ENCODE measurements at regions not wholly inside any gene's neighbourhood (a gene's known extent, or its start where the extent isn't known, plus 50 kb on each side); places are given as distances from the start of the nearest gene placed in this dataset.

DNA sequence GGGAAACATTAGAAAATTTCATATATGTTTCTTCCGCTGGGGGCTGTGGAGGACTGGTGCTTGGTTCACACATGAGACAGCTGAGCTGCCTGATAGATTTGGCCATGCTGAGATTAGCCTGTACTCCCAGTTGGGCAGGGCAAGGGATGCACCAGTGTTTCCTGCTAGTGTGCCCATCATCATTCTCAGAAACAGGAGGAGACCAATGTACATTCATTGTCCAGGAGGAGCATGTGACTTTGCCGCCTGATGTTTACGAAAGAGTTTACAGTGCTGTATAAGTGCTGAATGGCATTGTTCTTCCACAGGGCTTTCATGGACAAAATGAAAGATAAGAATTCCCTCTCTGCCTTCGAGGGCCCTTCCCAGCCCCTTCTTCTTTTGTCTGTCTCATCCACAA, 311.1 kb upstream of the THBS1 start (continued):
- TF ChIP-seq, protein P1, sequence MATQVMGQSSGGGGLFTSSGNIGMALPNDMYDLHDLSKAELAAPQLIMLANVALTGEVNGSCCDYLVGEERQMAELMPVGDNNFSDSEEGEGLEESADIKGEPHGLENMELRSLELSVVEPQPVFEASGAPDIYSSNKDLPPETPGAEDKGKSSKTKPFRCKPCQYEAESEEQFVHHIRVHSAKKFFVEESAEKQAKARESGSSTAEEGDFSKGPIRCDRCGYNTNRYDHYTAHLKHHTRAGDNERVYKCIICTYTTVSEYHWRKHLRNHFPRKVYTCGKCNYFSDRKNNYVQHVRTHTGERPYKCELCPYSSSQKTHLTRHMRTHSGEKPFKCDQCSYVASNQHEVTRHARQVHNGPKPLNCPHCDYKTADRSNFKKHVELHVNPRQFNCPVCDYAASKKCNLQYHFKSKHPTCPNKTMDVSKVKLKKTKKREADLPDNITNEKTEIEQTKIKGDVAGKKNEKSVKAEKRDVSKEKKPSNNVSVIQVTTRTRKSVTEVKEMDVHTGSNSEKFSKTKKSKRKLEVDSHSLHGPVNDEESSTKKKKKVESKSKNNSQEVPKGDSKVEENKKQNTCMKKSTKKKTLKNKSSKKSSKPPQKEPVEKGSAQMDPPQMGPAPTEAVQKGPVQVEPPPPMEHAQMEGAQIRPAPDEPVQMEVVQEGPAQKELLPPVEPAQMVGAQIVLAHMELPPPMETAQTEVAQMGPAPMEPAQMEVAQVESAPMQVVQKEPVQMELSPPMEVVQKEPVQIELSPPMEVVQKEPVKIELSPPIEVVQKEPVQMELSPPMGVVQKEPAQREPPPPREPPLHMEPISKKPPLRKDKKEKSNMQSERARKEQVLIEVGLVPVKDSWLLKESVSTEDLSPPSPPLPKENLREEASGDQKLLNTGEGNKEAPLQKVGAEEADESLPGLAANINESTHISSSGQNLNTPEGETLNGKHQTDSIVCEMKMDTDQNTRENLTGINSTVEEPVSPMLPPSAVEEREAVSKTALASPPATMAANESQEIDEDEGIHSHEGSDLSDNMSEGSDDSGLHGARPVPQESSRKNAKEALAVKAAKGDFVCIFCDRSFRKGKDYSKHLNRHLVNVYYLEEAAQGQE (IDR thresholded peaks at IDR 0.05; ENCODE audit: borderline replicate concordance in 1 of 2, low read depth in 1 of 2, low read length in 2 of 2): no peak
- peak; percentile 75 for TF ChIP-seq SOX13 (IDR thresholded peaks at IDR 0.05)
- peak in 1 of 2 experiments; percentile 93; a peak in 2 of 4 replicates for TF ChIP-seq SOX13 (CRISPR knock-in tag; conservative IDR thresholded peaks at IDR 0.05 in 1 of 2, IDR thresholded peaks at IDR 0.05 in 1 of 2)
- no peak for TF ChIP-seq ZNF235 (CRISPR knock-in tag; IDR thresholded peaks at IDR 0.05; ENCODE audit: borderline replicate concordance)
- TF ChIP-seq XBP1 (CRISPR knock-in tag; IDR thresholded peaks at IDR 0.05): no peak
- TF ChIP-seq THAP11 (CRISPR knock-in tag; IDR thresholded peaks at IDR 0.05): 0 out of 2 replicates have a peak, but pooled peaks have one; percentile 11
- peak; percentile 31; the same call in 1 of the 2 replicates for TF ChIP-seq SALL1 (CRISPR knock-in tag; IDR thresholded peaks at IDR 0.05)
- 0 out of 2 replicates have a peak, but pooled peaks have one; percentile 18 for TF ChIP-seq GATAD2A (CRISPR knock-in tag; IDR thresholded peaks at IDR 0.05)
- TF ChIP-seq ZMAT3 (CRISPR knock-in tag; conservative IDR thresholded peaks at IDR 0.05): no peak
- TF ChIP-seq, protein P2, sequence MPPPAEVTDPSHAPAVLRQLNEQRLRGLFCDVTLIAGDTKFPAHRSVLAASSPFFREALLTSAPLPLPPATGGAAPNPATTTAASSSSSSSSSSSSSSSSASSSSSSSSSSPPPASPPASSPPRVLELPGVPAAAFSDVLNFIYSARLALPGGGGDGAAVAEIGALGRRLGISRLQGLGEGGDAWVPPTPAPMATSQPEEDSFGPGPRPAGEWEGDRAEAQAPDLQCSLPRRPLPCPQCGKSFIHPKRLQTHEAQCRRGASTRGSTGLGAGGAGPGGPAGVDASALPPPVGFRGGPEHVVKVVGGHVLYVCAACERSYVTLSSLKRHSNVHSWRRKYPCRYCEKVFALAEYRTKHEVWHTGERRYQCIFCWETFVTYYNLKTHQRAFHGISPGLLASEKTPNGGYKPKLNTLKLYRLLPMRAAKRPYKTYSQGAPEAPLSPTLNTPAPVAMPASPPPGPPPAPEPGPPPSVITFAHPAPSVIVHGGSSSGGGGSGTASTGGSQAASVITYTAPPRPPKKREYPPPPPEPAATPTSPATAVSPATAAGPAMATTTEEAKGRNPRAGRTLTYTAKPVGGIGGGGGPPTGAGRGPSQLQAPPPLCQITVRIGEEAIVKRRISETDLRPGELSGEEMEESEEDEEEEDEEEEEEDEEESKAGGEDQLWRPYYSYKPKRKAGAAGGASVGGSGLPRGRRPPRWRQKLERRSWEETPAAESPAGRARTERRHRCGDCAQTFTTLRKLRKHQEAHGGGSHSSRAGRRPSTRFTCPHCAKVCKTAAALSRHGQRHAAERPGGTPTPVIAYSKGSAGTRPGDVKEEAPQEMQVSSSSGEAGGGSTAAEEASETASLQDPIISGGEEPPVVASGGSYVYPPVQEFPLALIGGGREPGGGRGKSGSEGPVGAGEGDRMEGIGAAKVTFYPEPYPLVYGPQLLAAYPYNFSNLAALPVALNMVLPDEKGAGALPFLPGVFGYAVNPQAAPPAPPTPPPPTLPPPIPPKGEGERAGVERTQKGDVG (CRISPR knock-in tag; IDR thresholded peaks at IDR 0.05; ENCODE audit: borderline replicate concordance): 0 out of 2 replicates have a peak, but pooled peaks have one; percentile 43
- TF ChIP-seq SOX5 (CRISPR knock-in tag; IDR thresholded peaks at IDR 0.05; ENCODE audit: borderline replicate concordance): peak; percentile 89
- no peak for TF ChIP-seq HNRNPUL1 (IDR thresholded peaks at IDR 0.05; ENCODE audit: low read depth, low read length)
- no peak for TF ChIP-seq GLI4 (CRISPR knock-in tag; IDR thresholded peaks at IDR 0.05; ENCODE audit: borderline replicate concordance)
- TF ChIP-seq, protein P3, sequence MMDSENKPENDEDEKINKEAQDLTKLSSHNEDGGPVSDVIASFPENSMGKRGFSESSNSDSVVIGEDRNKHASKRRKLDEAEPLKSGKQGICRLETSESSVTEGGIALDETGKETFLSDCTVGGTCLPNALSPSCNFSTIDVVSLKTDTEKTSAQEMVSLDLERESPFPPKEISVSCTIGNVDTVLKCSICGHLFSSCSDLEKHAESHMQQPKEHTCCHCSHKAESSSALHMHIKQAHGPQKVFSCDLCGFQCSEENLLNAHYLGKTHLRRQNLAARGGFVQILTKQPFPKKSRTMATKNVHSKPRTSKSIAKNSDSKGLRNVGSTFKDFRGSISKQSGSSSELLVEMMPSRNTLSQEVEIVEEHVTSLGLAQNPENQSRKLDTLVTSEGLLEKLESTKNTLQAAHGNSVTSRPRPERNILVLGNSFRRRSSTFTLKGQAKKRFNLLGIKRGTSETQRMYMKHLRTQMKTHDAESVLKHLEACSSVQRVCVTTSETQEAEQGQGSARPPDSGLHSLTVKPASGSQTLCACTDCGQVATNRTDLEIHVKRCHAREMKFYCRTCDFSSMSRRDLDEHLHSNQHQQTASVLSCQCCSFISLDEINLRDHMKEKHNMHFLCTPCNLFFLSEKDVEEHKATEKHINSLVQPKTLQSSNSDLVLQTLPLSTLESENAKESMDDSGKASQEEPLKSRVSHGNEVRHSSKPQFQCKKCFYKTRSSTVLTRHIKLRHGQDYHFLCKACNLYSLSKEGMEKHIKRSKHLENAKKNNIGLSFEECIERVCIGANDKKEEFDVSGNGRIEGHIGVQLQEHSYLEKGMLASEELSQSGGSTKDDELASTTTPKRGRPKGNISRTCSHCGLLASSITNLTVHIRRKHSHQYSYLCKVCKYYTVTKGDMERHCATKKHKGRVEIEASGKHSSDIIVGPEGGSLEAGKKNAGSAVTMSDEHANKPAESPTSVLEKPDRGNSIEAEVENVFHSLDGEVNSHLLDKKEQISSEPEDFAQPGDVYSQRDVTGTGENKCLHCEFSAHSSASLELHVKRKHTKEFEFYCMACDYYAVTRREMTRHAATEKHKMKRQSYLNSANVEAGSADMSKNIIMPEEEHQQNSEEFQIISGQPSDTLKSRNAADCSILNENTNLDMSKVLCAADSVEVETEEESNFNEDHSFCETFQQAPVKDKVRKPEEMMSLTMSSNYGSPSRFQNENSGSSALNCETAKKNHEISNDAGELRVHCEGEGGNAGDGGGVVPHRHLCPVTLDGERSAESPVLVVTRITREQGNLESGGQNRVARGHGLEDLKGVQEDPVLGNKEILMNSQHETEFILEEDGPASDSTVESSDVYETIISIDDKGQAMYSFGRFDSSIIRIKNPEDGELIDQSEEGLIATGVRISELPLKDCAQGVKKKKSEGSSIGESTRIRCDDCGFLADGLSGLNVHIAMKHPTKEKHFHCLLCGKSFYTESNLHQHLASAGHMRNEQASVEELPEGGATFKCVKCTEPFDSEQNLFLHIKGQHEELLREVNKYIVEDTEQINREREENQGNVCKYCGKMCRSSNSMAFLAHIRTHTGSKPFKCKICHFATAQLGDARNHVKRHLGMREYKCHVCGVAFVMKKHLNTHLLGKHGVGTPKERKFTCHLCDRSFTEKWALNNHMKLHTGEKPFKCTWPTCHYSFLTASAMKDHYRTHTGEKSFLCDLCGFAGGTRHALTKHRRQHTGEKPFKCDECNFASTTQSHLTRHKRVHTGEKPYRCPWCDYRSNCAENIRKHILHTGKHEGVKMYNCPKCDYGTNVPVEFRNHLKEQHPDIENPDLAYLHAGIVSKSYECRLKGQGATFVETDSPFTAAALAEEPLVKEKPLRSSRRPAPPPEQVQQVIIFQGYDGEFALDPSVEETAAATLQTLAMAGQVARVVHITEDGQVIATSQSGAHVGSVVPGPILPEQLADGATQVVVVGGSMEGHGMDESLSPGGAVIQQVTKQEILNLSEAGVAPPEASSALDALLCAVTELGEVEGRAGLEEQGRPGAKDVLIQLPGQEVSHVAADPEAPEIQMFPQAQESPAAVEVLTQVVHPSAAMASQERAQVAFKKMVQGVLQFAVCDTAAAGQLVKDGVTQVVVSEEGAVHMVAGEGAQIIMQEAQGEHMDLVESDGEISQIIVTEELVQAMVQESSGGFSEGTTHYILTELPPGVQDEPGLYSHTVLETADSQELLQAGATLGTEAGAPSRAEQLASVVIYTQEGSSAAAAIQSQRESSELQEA (CRISPR knock-in tag; IDR thresholded peaks at IDR 0.05; ENCODE audit: not compliant biosample characterization): no peak
- TF ChIP-seq KDM5B (CRISPR knock-in tag; IDR thresholded peaks at IDR 0.05; ENCODE audit: borderline replicate concordance): no peak
